ENCODE measurements at regions not wholly inside any gene's neighbourhood (a gene's known extent, or its start where the extent isn't known, plus 50 kb on each side); places are given as distances from the start of the nearest gene placed in this dataset.

- H3K4me3 ChIP-seq (ENCODE audit: extremely low read depth in 1 of 4, insufficient read depth in 2 of 4, low read depth in 3 of 4, low read length in 4 of 4), result no peak overlapping the region
- H4K91ac ChIP-seq (replicated peaks; ENCODE audit: insufficient read length, low read length), result no peak overlapping the region
- H3K4me2 ChIP-seq (ENCODE audit: insufficient read depth in 1 of 2, low read depth in 2 of 2, low read length in 2 of 2), result no peak overlapping the region
- no peak for FAIRE-seq
- H3K9ac ChIP-seq (replicated peaks in 1 of 4; ENCODE audit: extremely low read depth in 1 of 4, low read depth in 3 of 4, low read length in 3 of 4), result no peak overlapping the region
- H3K27me3 ChIP-seq (replicated peaks in 1 of 4; ENCODE audit: control insufficient read depth in 3 of 4, extremely low read depth in 1 of 4, insufficient read depth in 3 of 4, low read length in 3 of 4), result no peaks in the 10 kb centered on the region
- H3K4me1 ChIP-seq (replicated peaks in 1 of 4; ENCODE audit: control insufficient read depth in 3 of 4, insufficient read depth in 4 of 4, low read length in 3 of 4), result no peaks in the 10 kb centered on the region
- H4K20me1 ChIP-seq (replicated peaks in 1 of 2; ENCODE audit: control insufficient read depth in 1 of 2, insufficient read depth in 2 of 2, low read length in 2 of 2), result no peaks in the 10 kb centered on the region
- no peaks in the 10 kb centered on the region for H3K36me3 ChIP-seq (ENCODE audit: control insufficient read depth in 2 of 4, insufficient read depth in 4 of 4, low read length in 3 of 4)
- CTCF ChIA-PET (ENCODE audit: partially characterized antibody), result interaction anchor here (1.2 kb wide), 1 partner anchor 547 kb away, joined by 3 read pairs; no protein-coding TSS in a partner anchor
- no peak overlapping the region for H2BK20ac ChIP-seq (ENCODE audit: low read length)
- no peak overlapping the region for H2AK5ac ChIP-seq (ENCODE audit: low read depth, low read length)
- H2AFZ ChIP-seq (ENCODE audit: low read length), result no peak overlapping the region
- no peak overlapping the region for H4K8ac ChIP-seq (ENCODE audit: extremely low read depth, insufficient read depth, low read length)
- no peak overlapping the region for H3K4ac ChIP-seq (replicated peaks; ENCODE audit: insufficient read length, low read depth, low read length)
- H2BK12ac ChIP-seq (ENCODE audit: low read depth, low read length), result no peak overlapping the region
- H3K14ac ChIP-seq (ENCODE audit: insufficient read length), result no peak overlapping the region
- 98% methylated on average over 7 of the region's 7 CpGs; no CpG with 5 or more reads in 1 of the 2 experiments for WGBS, 2 experiments (ENCODE audit: extremely low coverage in 1 of 2, insufficient coverage in 1 of 2, insufficient read length in 1 of 2, insufficient replicate concordance in 2 of 2, low coverage in 1 of 2, low lambda C conversion rate in 2 of 2, missing lambda C conversion rate in 1 of 2)
- H3K23me2 ChIP-seq (ENCODE audit: low read depth, low read length), result no peaks in the 10 kb centered on the region
- H3K56ac ChIP-seq (replicated peaks; ENCODE audit: insufficient read length, low read depth, low read length), result no peak overlapping the region
- DNase-seq (ENCODE audit: low read depth in 1 of 2, low spot score in 2 of 2), result no peak
- H4K5ac ChIP-seq (ENCODE audit: insufficient read length, low read depth, low read length), result no peak overlapping the region
- H3K27ac ChIP-seq (ENCODE audit: low read depth, low read length), result no peak overlapping the region
- no peaks in the 10 kb centered on the region for H3K79me1 ChIP-seq (ENCODE audit: low read depth, low read length)
- H3K9me3 ChIP-seq (ENCODE audit: insufficient read depth in 2 of 2, low read depth in 1 of 2, low read length in 1 of 2), result peaks cover 3 to 6% of the 10 kb centered on the region in 2 experiments; a peak in 2 of 4 replicates
- no peaks in the 10 kb centered on the region for H3K79me2 ChIP-seq (ENCODE audit: control insufficient read depth in 1 of 2, insufficient read depth in 2 of 2, low read length in 2 of 2)
- no peak overlapping the region for H3K18ac ChIP-seq (ENCODE audit: extremely low read depth, low read length)
- no peak overlapping the region for H2BK120ac ChIP-seq (replicated peaks; ENCODE audit: low read depth, low read length)
- H3K23ac ChIP-seq (ENCODE audit: insufficient read length), result no peak overlapping the region
- POLR2A ChIA-PET (ENCODE audit: partially characterized antibody), result no interaction called here
- H2BK5ac ChIP-seq (ENCODE audit: low read depth, low read length), result no peak overlapping the region
- H2BK15ac ChIP-seq (ENCODE audit: low read length), result no peak overlapping the region
- TF ChIP-seq MAFK (IDR thresholded peaks at IDR 0.05; ENCODE audit: low read depth, low read length) (no peak), CTCF (IDR thresholded peaks at IDR 0.05; ENCODE audit: control extremely low read depth in 1 of 3, insufficient read depth in 1 of 3, low read depth in 1 of 3, low read length in 3 of 3) (no peak), E2F6 (IDR thresholded peaks at IDR 0.05) (no peak), EGR1 (IDR thresholded peaks at IDR 0.05; ENCODE audit: borderline replicate concordance, low read depth, low read length) (no peak), SAP30 (IDR thresholded peaks at IDR 0.05; ENCODE audit: insufficient read depth, insufficient replicate concordance, low read length) (no peak), BCL11A (IDR thresholded peaks at IDR 0.05; ENCODE audit: low read depth in 2 of 2, low read length in 2 of 2) (no peak), EZH2 (IDR thresholded peaks at IDR 0.05; ENCODE audit: low read depth, low read length, severe bottlenecking) (no peak), TAF1 (IDR thresholded peaks at IDR 0.05; ENCODE audit: low read depth, low read length) (no peak), RAD21 (IDR thresholded peaks at IDR 0.05 in 1 of 2, conservative IDR thresholded peaks at IDR 0.05 in 1 of 2; ENCODE audit: low read depth in 2 of 2, low read length in 2 of 2) (no peak), HDAC6 (IDR thresholded peaks at IDR 0.05; ENCODE audit: low read depth, low read length) (no peak)
Measured at GRCh38 chr1:232414100-232414499, 215.8 kb downstream of the SIPA1L2 start.

Data from H1 (cell line).